WTC11 (cell line): ENCODE measurements at regions not wholly inside any gene's neighbourhood (a gene's known extent, or its start where the extent isn't known, plus 50 kb on each side); places are given as distances from the start of the nearest gene placed in this dataset.

Source experiments
- ATF2 ChIP-seq: sonication (generic); formaldehyde crosslinking; IDR thresholded peaks from 2 replicates; pipeline ENCODE4 v1.8.1; 2022; ENCODE audit warnings: low read depth, missing genetic modification reagents, borderline replicate concordance
- CREB1 ChIP-seq: sonication (generic); formaldehyde crosslinking; IDR thresholded peaks from 2 replicates; pipeline ENCODE4 v1.8.0; 2023; ENCODE audit warnings: mild to moderate bottlenecking, missing genetic modification reagents
- CREM ChIP-seq: sonication (generic); formaldehyde crosslinking; IDR thresholded peaks from 2 replicates; pipeline ENCODE4 v1.8.1; 2022; ENCODE audit warnings: mild to moderate bottlenecking, missing genetic modification reagents, moderate library complexity
- CTCF ChIP-seq: fragments of 200-600 bp; IDR thresholded peaks from 2 replicates; pipeline ENCODE4 v1.8.0; 2022; ENCODE audit warnings: antibody characterized with exemption
- EMX1 ChIP-seq: fragments of 250-450 bp; sonication (Bioruptor Pico); IDR thresholded peaks from 2 replicates; pipeline ENCODE4 v1.8.0; 2021; ENCODE audit warnings: mild to moderate bottlenecking
- HMGXB4 ChIP-seq: sonication (generic); formaldehyde crosslinking; IDR thresholded peaks from 2 replicates; pipeline ENCODE4 v1.8.1; 2023; ENCODE audit warnings: mild to moderate bottlenecking, moderate library complexity, missing genetic modification reagents
- MAX ChIP-seq: sonication (generic); formaldehyde crosslinking; IDR thresholded peaks from 2 replicates; pipeline ENCODE4 v1.8.0; 2022; ENCODE audit warnings: mild to moderate bottlenecking, missing genetic modification reagents
- SMAD4 ChIP-seq: sonication (generic); formaldehyde crosslinking; IDR thresholded peaks from 2 replicates; pipeline ENCODE4 v1.8.0; 2022; ENCODE audit warnings: mild to moderate bottlenecking, missing genetic modification reagents
- STAT6 ChIP-seq: sonication (generic); formaldehyde crosslinking; conservative IDR thresholded peaks from 2 replicates; pipeline ENCODE4 v1.8.1; 2023; ENCODE audit warnings: mild to moderate bottlenecking, low read depth, missing genetic modification reagents, moderate library complexity
- ZNF121 ChIP-seq: sonication (generic); formaldehyde crosslinking; IDR thresholded peaks from 2 replicates; pipeline ENCODE4 v1.8.0; 2023; ENCODE audit warnings: missing genetic modification reagents

- TF ChIP-seq CREB1 = no peak
- no peak for TF ChIP-seq CTCF
- TF ChIP-seq MAX (CRISPR knock-in tag) = no peak
- TF ChIP-seq SMAD4 = no peak
- no peak for TF ChIP-seq EMX1 (CRISPR knock-in tag)
- no peak for TF ChIP-seq ZNF121
- TF ChIP-seq STAT6 (CRISPR knock-in tag) = no peak
- no peak for TF ChIP-seq ATF2
- TF ChIP-seq CREM (CRISPR knock-in tag) = no peak
- no peak for TF ChIP-seq HMGXB4 (CRISPR knock-in tag)
These were observed 884.9 kb upstream of the PCDH10 start for GRCh38 chr4:132264176-132264575.
